ENCODE measurements at regions not wholly inside any gene's neighbourhood (a gene's known extent, or its start where the extent isn't known, plus 50 kb on each side); places are given as distances from the start of the nearest gene placed in this dataset.
A peak's percentile ranks its signal among the peaks of the same experiment; 100 is the strongest.

DNA sequence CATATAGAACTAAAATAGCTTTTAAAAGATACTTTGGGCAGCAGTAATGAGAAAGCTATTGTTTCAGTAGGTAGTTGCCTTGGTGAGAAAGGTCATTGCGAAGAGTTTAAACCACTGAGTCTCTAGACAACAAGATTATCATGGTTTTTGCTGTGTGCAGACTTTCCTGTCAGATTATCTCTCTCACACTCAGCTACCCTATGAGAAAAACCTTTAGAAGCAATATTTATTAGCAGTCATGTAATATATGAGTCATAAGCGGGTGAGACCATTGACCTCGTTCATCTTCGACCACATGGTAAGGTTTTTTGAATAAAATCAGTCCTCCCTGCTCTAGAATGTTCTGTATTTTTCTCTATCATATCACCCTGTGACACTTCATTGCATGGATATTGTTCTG is 59.9 kb downstream of the GPR65 start:
- TF ChIP-seq, protein P1, sequence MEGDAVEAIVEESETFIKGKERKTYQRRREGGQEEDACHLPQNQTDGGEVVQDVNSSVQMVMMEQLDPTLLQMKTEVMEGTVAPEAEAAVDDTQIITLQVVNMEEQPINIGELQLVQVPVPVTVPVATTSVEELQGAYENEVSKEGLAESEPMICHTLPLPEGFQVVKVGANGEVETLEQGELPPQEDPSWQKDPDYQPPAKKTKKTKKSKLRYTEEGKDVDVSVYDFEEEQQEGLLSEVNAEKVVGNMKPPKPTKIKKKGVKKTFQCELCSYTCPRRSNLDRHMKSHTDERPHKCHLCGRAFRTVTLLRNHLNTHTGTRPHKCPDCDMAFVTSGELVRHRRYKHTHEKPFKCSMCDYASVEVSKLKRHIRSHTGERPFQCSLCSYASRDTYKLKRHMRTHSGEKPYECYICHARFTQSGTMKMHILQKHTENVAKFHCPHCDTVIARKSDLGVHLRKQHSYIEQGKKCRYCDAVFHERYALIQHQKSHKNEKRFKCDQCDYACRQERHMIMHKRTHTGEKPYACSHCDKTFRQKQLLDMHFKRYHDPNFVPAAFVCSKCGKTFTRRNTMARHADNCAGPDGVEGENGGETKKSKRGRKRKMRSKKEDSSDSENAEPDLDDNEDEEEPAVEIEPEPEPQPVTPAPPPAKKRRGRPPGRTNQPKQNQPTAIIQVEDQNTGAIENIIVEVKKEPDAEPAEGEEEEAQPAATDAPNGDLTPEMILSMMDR (IDR thresholded peaks at IDR 0.05; ENCODE audit: low read depth, low read length, missing control alignments), result no peak
- no peak for DNase-seq (ENCODE audit: low read depth)
- H3K4me3 ChIP-seq (ENCODE audit: low read depth, low read length), result no peak overlapping the region

DNA sequence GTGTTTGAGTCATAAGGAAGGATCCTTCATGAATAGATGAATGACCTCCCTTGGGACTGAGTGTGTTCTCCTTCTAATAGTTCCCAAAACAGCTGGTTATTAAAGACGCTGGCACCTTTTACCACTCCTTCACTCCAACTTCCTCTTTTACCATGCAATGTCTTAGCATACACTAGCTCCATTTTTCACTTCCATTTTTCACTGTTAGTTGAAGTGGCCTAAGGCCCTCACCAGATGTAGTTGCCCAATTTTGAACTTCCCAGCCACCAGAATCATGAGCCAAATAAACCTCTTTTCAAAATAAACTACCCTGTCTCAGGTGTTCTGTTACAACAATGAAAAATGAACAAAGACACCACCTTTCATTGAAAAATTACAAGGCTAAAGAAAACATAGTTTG is 64.7 kb downstream of the GPR65 start:
- TF ChIP-seq, protein P1 (IDR thresholded peaks at IDR 0.05; ENCODE audit: low read depth, low read length, missing control alignments), result no peak
- no peak for DNase-seq (ENCODE audit: low read depth)
- H3K4me3 ChIP-seq (ENCODE audit: low read depth, low read length), result no peak overlapping the region

- TF ChIP-seq, protein P1 (IDR thresholded peaks at IDR 0.05; ENCODE audit: low read depth, low read length, missing control alignments), result no peak
- no peak overlapping the region for H3K4me3 ChIP-seq (ENCODE audit: low read depth, low read length)
- DNase-seq (ENCODE audit: low read depth), result no peak
Measured at GRCh38 chr14:88075269-88075981, 70.5 kb downstream of the GPR65 start.

GRCh38 chr14:88078525-88078924 is 73.6 kb downstream of the GPR65 start:
- no peak for DNase-seq (ENCODE audit: low read depth)

DNA sequence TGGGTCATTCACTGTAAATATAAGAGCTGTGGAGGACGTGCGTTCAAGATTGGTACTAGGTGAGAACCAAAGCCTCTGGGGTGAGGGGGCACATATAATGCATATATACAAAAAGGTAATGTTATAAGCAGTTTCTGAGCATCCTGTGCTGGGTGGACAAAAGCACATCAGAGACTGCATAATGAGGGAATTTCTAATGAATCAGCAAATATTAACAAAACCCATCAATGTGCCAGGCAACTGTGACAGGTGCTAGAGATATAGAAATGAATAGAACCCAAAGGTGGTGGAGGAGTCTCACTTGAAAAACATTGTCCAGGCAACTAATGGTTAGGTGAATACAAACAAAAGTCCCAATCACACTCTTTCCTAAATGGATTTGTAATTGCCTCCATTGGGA is 74.7 kb downstream of the GPR65 start:
- no peak for DNase-seq (ENCODE audit: low read depth)
- TF ChIP-seq, protein P1 (IDR thresholded peaks at IDR 0.05; ENCODE audit: low read depth, low read length, missing control alignments), result no peak
- no peak overlapping the region for H3K4me3 ChIP-seq (ENCODE audit: low read depth, low read length)

More at GRCh38 chr14:88078525-88078924, 73.6 kb downstream of the GPR65 start:
- H3K4me3 ChIP-seq (ENCODE audit: low read depth, low read length), result no peak overlapping the region
- TF ChIP-seq, protein P1 (IDR thresholded peaks at IDR 0.05; ENCODE audit: low read depth, low read length, missing control alignments), result peak; percentile 17

GRCh38 chr14:88085736-88086135 is 80.8 kb downstream of the GPR65 start:
- TF ChIP-seq, protein P1 (IDR thresholded peaks at IDR 0.05; ENCODE audit: low read depth, low read length, missing control alignments), result no peak
- H3K4me3 ChIP-seq (ENCODE audit: low read depth, low read length), result no peak overlapping the region
- DNase-seq (ENCODE audit: low read depth), result no peak

DNA sequence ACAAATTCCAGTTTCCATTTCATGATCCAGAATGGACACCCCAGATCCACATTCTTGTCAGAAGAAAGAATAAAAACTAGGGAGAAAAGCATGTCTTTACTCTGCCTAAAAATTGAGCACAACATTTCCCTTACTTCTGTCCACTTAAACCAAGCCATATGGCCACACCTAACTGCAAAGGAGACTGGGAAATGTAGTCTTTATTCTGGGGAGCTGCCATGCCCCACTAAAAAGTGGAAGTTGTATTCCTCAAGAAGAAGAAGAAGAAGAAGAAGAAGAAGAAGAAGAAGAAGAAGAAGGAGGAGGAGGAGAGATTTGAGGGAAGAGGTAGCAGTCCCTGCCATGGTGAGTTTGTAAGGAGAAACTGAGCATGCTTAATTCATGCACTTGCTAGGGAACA is 84.5 kb downstream of the GPR65 start:
- no peak for DNase-seq (ENCODE audit: low read depth)
- TF ChIP-seq, protein P1 (IDR thresholded peaks at IDR 0.05; ENCODE audit: low read depth, low read length, missing control alignments), result no peak
- H3K4me3 ChIP-seq (ENCODE audit: low read depth, low read length), result no peak overlapping the region

Data from GM12864 (cell line).